H1 (cell line): ENCODE measurements at regions not wholly inside any gene's neighbourhood (a gene's known extent, or its start where the extent isn't known, plus 50 kb on each side); places are given as distances from the start of the nearest gene placed in this dataset.

ENCODE experiments used
- CTCF ChIA-PET: fragments of 300-600 bp; sonication (Branson Sonifier 250); formaldehyde crosslinking; loops from one replicate; lab custom pipeline; 2021; ENCODE audit not compliant: partially characterized antibody; lab: Charles Lee
- POLR2A ChIA-PET: fragments of 300-600 bp; sonication (Branson Sonifier 250); formaldehyde crosslinking; loops from one replicate; lab custom pipeline; 2021; ENCODE audit warnings: inconsistent platforms; ENCODE audit not compliant: partially characterized antibody; lab: Charles Lee
- DNase-seq, 2 experiments: peaks; one replicate each; pipeline versions ENCODE4 v3.0.0 to v3.0.0-alpha.2; 2010 to 2022; ENCODE audit warnings: low spot score in 2 of 2, low read depth in 1 of 2, mixed read lengths in 1 of 2
- FAIRE-seq: peaks from 2 replicates; lab custom pipeline; 2011; peaks lifted over from hg19 to GRCh38; lab: Jason Lieb, UNC
- H2AFZ ChIP-seq: 2 replicates; pipeline ENCODE4 v1.8.1; 2012; ENCODE audit warnings: low read length, inconsistent platforms
- H2AK5ac ChIP-seq: 2 replicates; pipeline ENCODE4 v1.6.1; 2013; ENCODE audit warnings: low read depth, low read length
- H2BK120ac ChIP-seq: replicated peaks from 2 replicates; pipeline ENCODE3; 2013; ENCODE audit warnings: low read depth, low read length, inconsistent platforms
- H2BK12ac ChIP-seq: 2 replicates; pipeline ENCODE4 v1.6.1; 2013; ENCODE audit warnings: low read depth, low read length
- H2BK15ac ChIP-seq: 2 replicates; pipeline ENCODE4 v1.6.1; 2013; ENCODE audit warnings: low read length
- H2BK20ac ChIP-seq: 2 replicates; pipeline ENCODE4 v1.6.1; 2013; ENCODE audit warnings: low read length
- H2BK5ac ChIP-seq: 2 replicates; pipeline ENCODE4 v1.6.1; 2013; ENCODE audit warnings: low read depth, low read length
- H3K14ac ChIP-seq: 2 replicates; pipeline ENCODE4 v1.6.1; 2013; ENCODE audit warnings: inconsistent platforms; ENCODE audit not compliant: insufficient read length
- H3K18ac ChIP-seq: 2 replicates; pipeline ENCODE4 v1.6.1; 2013; ENCODE audit warnings: low read length; ENCODE audit errors: extremely low read depth
- H3K23ac ChIP-seq: 2 replicates; pipeline ENCODE4 v1.6.1; 2013; ENCODE audit warnings: inconsistent platforms; ENCODE audit not compliant: insufficient read length
- H3K23me2 ChIP-seq: 2 replicates; pipeline ENCODE4 v1.6.1; 2013; ENCODE audit warnings: low read depth, low read length
- H3K27ac ChIP-seq: 2 replicates; pipeline ENCODE4 v1.6.1; 2011; ENCODE audit warnings: low read depth, low read length, inconsistent platforms
- H3K27me3 ChIP-seq, 4 experiments: replicated peaks in 1 of 4; 1 replicate in 1 of 4; 2 replicates in 3 of 4; pipeline versions ENCODE4 v1.6.1 to v1.8.1; 2011 to 2013; ENCODE audit warnings: low read length in 3 of 4, mild to moderate bottlenecking in 3 of 4, inconsistent platforms in 2 of 4, mixed read lengths in 2 of 4, moderate library complexity in 1 of 4; ENCODE audit not compliant: control insufficient read depth in 3 of 4, insufficient read depth in 3 of 4; ENCODE audit errors: extremely low read depth in 1 of 4
- H3K36me3 ChIP-seq, 4 experiments: 2 replicates each; pipeline versions ENCODE4 v1.6.1 to v1.8.1; 2011 to 2013; ENCODE audit warnings: mild to moderate bottlenecking in 4 of 4, low read length in 3 of 4, moderate library complexity in 2 of 4, control low read depth in 1 of 4, inconsistent platforms in 1 of 4; ENCODE audit not compliant: insufficient read depth in 4 of 4, control insufficient read depth in 2 of 4
- H3K4ac ChIP-seq: replicated peaks from 2 replicates; pipeline ENCODE3; 2013; ENCODE audit warnings: low read length, low read depth, mixed read lengths, inconsistent platforms; ENCODE audit not compliant: insufficient read length
- H3K4me1 ChIP-seq, 4 experiments: replicated peaks in 1 of 4; 1 replicate in 1 of 4; 2 replicates in 3 of 4; pipeline versions ENCODE4 v1.6.1 to v1.8.1; 2011 to 2013; ENCODE audit warnings: low read length in 3 of 4, inconsistent platforms in 2 of 4, mixed read lengths in 1 of 4; ENCODE audit not compliant: insufficient read depth in 4 of 4, control insufficient read depth in 3 of 4
- H3K4me2 ChIP-seq, 2 experiments: 2 replicates each; pipeline versions ENCODE4 v1.6.1 to v1.8.1; 2011 to 2013; ENCODE audit warnings: low read depth in 2 of 2, low read length in 2 of 2, control low read depth in 1 of 2, inconsistent platforms in 1 of 2, mild to moderate bottlenecking in 1 of 2; ENCODE audit not compliant: insufficient read depth in 1 of 2
- H3K4me3 ChIP-seq, 4 experiments: fragments of 200-600, 300-600 bp in 1 of 4; sonication (generic), shearing (Covaris generic), sonication (Bioruptor Twin) in 1 of 4; 2 replicates each; pipeline versions ENCODE4 v1.5.1 to v1.8.1; 2011 to 2016; ENCODE audit warnings: low read length in 4 of 4, low read depth in 3 of 4, control low read depth in 2 of 4, inconsistent platforms in 2 of 4, mild to moderate bottlenecking in 2 of 4, mixed read lengths in 1 of 4, moderate library complexity in 1 of 4; ENCODE audit not compliant: insufficient read depth in 2 of 4; ENCODE audit errors: extremely low read depth in 1 of 4
- H3K56ac ChIP-seq: replicated peaks from 2 replicates; pipeline ENCODE3; 2013; ENCODE audit warnings: low read depth, mild to moderate bottlenecking, mixed read lengths, low read length, inconsistent platforms; ENCODE audit not compliant: insufficient read length
- H3K79me1 ChIP-seq: 2 replicates; pipeline ENCODE4 v1.6.1; 2013; ENCODE audit warnings: low read depth, low read length, control low read depth
- H3K79me2 ChIP-seq, 2 experiments: 2 replicates each; pipeline versions ENCODE4 v1.6.1 to v1.8.1; 2012 to 2013; ENCODE audit warnings: low read length in 2 of 2, mild to moderate bottlenecking in 2 of 2, inconsistent platforms in 1 of 2; ENCODE audit not compliant: insufficient read depth in 2 of 2, control insufficient read depth in 1 of 2
- H3K9ac ChIP-seq, 4 experiments: replicated peaks in 1 of 4; 1 replicate in 1 of 4; 2 replicates in 3 of 4; pipeline versions ENCODE4 v1.6.1 to v1.8.1; 2011 to 2013; ENCODE audit warnings: low read depth in 3 of 4, low read length in 3 of 4, control low read depth in 2 of 4, mild to moderate bottlenecking in 2 of 4, moderate library complexity in 2 of 4, inconsistent platforms in 1 of 4; ENCODE audit errors: extremely low read depth in 1 of 4
- H3K9me3 ChIP-seq, 2 experiments: 2 replicates each; pipeline versions ENCODE4 v1.6.1 to v1.8.1; 2012 to 2013; ENCODE audit warnings: mild to moderate bottlenecking in 2 of 2, moderate library complexity in 2 of 2, control low read depth in 1 of 2, inconsistent platforms in 1 of 2, low read depth in 1 of 2, low read length in 1 of 2, mixed read lengths in 1 of 2; ENCODE audit not compliant: insufficient read depth in 2 of 2
- H4K20me1 ChIP-seq, 2 experiments: replicated peaks in 1 of 2; 2 replicates each; pipeline versions ENCODE3 to v1.8.1; 2011 to 2013; ENCODE audit warnings: inconsistent platforms in 2 of 2, low read length in 2 of 2, mild to moderate bottlenecking in 1 of 2; ENCODE audit not compliant: insufficient read depth in 2 of 2, control insufficient read depth in 1 of 2
- H4K5ac ChIP-seq: 2 replicates; pipeline ENCODE4 v1.6.1; 2013; ENCODE audit warnings: low read length, low read depth, mixed read lengths, inconsistent platforms; ENCODE audit not compliant: insufficient read length
- H4K8ac ChIP-seq: 2 replicates; pipeline ENCODE4 v1.8.0; 2013; ENCODE audit warnings: mild to moderate bottlenecking, moderate library complexity, low read length, inconsistent platforms; ENCODE audit not compliant: insufficient read depth; ENCODE audit errors: extremely low read depth
- H4K91ac ChIP-seq: replicated peaks from 2 replicates; pipeline ENCODE3; 2013; ENCODE audit warnings: low read length, mixed read lengths, inconsistent platforms; ENCODE audit not compliant: insufficient read length
- ASH2L ChIP-seq: fragments of 200-600, 300-600 bp; sonication (generic); IDR thresholded peaks from one replicate; pipeline ENCODE4 v1.7.1; 2017; ENCODE audit warnings: low read length
- E2F6 ChIP-seq: IDR thresholded peaks from 2 replicates; pipeline ENCODE4 v1.6.1; 2012; ENCODE audit warnings: inconsistent platforms
- EGR1 ChIP-seq: IDR thresholded peaks from 2 replicates; pipeline ENCODE4 v1.6.1; 2011; ENCODE audit warnings: low read depth, low read length, borderline replicate concordance
- FOSL1 ChIP-seq: IDR thresholded peaks from 2 replicates; pipeline ENCODE4 v1.6.1; 2011; ENCODE audit warnings: mild to moderate bottlenecking, low read depth, low read length, moderate library complexity; ENCODE audit not compliant: insufficient read depth
- GTF2F1 ChIP-seq: IDR thresholded peaks from 2 replicates; pipeline ENCODE4 v1.6.1; 2012; ENCODE audit warnings: low read depth, low read length, improper control_type of control experiment, borderline replicate concordance
- HDAC2 ChIP-seq, 2 experiments: fragments of 300-600 bp in 1 of 2; sonication (generic) in 1 of 2; IDR thresholded peaks; 2 replicates each; pipeline ENCODE4 v1.6.1; 2011 to 2012; ENCODE audit warnings: low read depth in 2 of 2, low read length in 2 of 2, mild to moderate bottlenecking in 2 of 2, moderate library complexity in 2 of 2, borderline replicate concordance in 1 of 2, inconsistent platforms in 1 of 2
- MAFK ChIP-seq: IDR thresholded peaks from 2 replicates; pipeline ENCODE4 v1.6.1; 2012; ENCODE audit warnings: low read depth, mild to moderate bottlenecking, improper control_type of control experiment, low read length
- POLR2AphosphoS5 ChIP-seq: IDR thresholded peaks from 2 replicates; pipeline ENCODE4 v1.6.1; 2011; ENCODE audit warnings: low read depth, low read length
- RXRA ChIP-seq: IDR thresholded peaks from 2 replicates; pipeline ENCODE4 v1.6.1; 2011; ENCODE audit warnings: low read depth, mild to moderate bottlenecking, low read length, moderate library complexity; ENCODE audit not compliant: insufficient read depth
- SRF ChIP-seq: IDR thresholded peaks from 2 replicates; pipeline ENCODE4 v1.6.1; 2011; ENCODE audit warnings: mild to moderate bottlenecking, low read depth, low read length, moderate library complexity
- TAF1 ChIP-seq: IDR thresholded peaks from 2 replicates; pipeline ENCODE4 v1.6.1; 2011; ENCODE audit warnings: mild to moderate bottlenecking, low read depth, low read length
- TAF7 ChIP-seq: optimal IDR thresholded peaks from 2 replicates; pipeline ENCODE3; 2011; ENCODE audit warnings: low read depth, mild to moderate bottlenecking, inconsistent platforms, low read length, moderate library complexity, borderline replicate concordance
- ZNF274 ChIP-seq: IDR thresholded peaks from 2 replicates; pipeline ENCODE4 v1.7.0; 2012; ENCODE audit warnings: low read length, borderline replicate concordance; ENCODE audit errors: extremely low read depth

DNA sequence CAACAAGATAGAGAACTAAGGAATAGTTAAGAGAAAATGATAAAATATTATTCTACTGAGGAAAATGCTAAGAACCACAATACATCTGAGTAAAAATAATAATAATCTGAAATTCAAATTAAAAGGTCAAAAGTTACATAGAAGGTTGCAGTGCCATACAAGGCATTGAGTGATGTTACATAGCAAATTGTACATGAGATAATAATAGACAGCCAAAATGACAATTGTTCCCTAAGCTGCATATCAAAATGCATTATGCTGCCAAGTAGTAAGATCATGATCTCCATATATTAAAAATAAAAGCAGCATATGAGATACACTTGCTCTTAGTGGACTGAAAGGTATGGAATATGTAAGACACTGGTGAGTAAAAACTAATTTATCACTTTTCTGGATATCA lies 547.7 kb downstream of the KCNT2 start (continued):
- TF ChIP-seq GTF2F1: no peak
- TF ChIP-seq, all 59 proteins: peak for 0

DNA sequence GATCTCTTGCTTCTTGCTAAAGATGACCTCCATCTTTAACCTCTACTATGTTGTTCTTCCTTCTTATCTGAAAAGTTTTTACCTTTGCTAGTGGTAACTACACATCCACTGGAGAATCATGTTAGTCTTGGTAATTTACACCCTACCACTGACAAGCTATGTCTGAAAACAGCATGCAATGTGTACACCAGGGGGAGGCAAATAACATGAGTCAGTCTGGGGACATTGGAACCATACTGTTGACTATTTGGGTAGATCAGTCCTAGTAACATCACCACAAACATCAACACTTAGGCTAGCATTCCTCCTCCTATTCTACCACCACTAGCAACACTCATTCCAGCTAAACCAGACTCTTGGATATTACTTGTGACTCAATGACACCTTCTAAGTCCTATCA lies 549.0 kb downstream of the KCNT2 start:
- H3K36me3 ChIP-seq: no peaks in the 10 kb centered on the region
- no peak overlapping the region for H3K4me2 ChIP-seq
- H2BK15ac ChIP-seq: no peak overlapping the region
- H3K9ac ChIP-seq: peak overlapping the region in 1 of 4 experiments; percentile 27; a peak in 2 of 7 replicates
- no peak overlapping the region for H2BK12ac ChIP-seq
- H2BK5ac ChIP-seq: no peak overlapping the region
- H3K4ac ChIP-seq: no peak overlapping the region
- H3K9me3 ChIP-seq: no peaks in the 10 kb centered on the region
- H4K20me1 ChIP-seq: no peaks in the 10 kb centered on the region
- H3K14ac ChIP-seq: no peak overlapping the region
- no peak overlapping the region for H4K5ac ChIP-seq
- H3K27ac ChIP-seq: no peak overlapping the region
- H3K56ac ChIP-seq: no peak overlapping the region
- H2AFZ ChIP-seq: no peak overlapping the region
- H3K27me3 ChIP-seq: no peaks in the 10 kb centered on the region
- H3K4me3 ChIP-seq: no peak overlapping the region
- H2BK120ac ChIP-seq: no peak overlapping the region
- no peaks in the 10 kb centered on the region for H3K23me2 ChIP-seq
- H4K8ac ChIP-seq: no peak overlapping the region
- H3K79me1 ChIP-seq: no peaks in the 10 kb centered on the region
- ChIA-PET POLR2A (no interaction called here), CTCF (no interaction called here)
- H2BK20ac ChIP-seq: no peak overlapping the region
- H3K18ac ChIP-seq: no peak overlapping the region
- FAIRE-seq (no peak), DNase-seq (no peak)
- no peak overlapping the region for H4K91ac ChIP-seq
- H3K79me2 ChIP-seq: no peaks in the 10 kb centered on the region
- no peak overlapping the region for H2AK5ac ChIP-seq
- no peak overlapping the region for H3K23ac ChIP-seq
- peaks cover 0 to 3% (median 0%) of the 10 kb centered on the region in 4 experiments; a peak in 2 of 7 replicates for H3K4me1 ChIP-seq
- no peak for TF ChIP-seq RXRA
- TF ChIP-seq FOSL1: no peak
- TF ChIP-seq TAF7: no peak
- no peak for TF ChIP-seq TAF1
- no peak for TF ChIP-seq MAFK
- no peak for TF ChIP-seq GTF2F1
- TF ChIP-seq ASH2L: no peak
- no peak for TF ChIP-seq SRF
- TF ChIP-seq ZNF274: no peak
- TF ChIP-seq E2F6: no peak
- TF ChIP-seq EGR1: no peak
- no peak for TF ChIP-seq HDAC2 (IDR thresholded peaks at IDR 0.05; ENCODE audit: borderline replicate concordance in 1 of 2, low read depth in 2 of 2, low read length in 2 of 2)
- no peak for TF ChIP-seq POLR2AphosphoS5
